ENCODE measurements at regions not wholly inside any gene's neighbourhood (a gene's known extent, or its start where the extent isn't known, plus 50 kb on each side); places are given as distances from the start of the nearest gene placed in this dataset.

DNA sequence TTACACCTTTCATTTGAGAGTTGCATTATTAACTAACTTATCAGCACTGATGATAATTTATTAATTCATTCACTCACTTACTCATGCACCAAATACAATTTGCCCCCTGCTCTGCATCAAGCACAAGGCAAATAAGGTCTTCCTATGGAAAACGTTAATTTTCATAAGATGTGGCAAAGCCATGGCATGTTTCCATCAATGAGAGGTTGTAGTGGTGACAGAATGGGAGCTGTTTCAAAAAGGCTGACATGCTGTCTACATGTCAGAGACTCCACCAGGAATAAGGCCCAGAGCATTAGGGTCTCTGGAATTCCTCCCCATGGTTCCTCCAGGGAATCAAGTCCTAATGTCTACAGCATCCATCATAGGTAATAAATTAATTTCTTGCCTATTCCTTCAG, 978.8 kb downstream of the TMEM182 start:
- DNase-seq = no peak
- no peaks in the 10 kb centered on the region for H3K36me3 Mint-ChIP-seq (ENCODE audit: unreplicated experiment)

GRCh38 chr2:103743195-103743594, 981.4 kb downstream of the TMEM182 start:
- Mint-ChIP-seq H3K4me3 (ENCODE audit: unreplicated experiment) (no peak overlapping the region), H3K36me3 (ENCODE audit: unreplicated experiment) (no peaks in the 10 kb centered on the region), H3K4me1 (ENCODE audit: low read depth, unreplicated experiment) (no peaks in the 10 kb centered on the region), H3K9me3 (ENCODE audit: unreplicated experiment) (peaks cover 2% of the 10 kb centered on the region), H3K27me3 (ENCODE audit: unreplicated experiment) (no peaks in the 10 kb centered on the region), H3K27ac (ENCODE audit: unreplicated experiment) (no peak overlapping the region)
- no peak for TF ChIP-seq CTCF (IDR thresholded peaks at IDR 0.05; ENCODE audit: partially characterized antibody, unreplicated experiment)
- no peak for DNase-seq

More for the DNA sequence above, 978.8 kb downstream of the TMEM182 start:
- TF ChIP-seq CTCF (IDR thresholded peaks at IDR 0.05; ENCODE audit: partially characterized antibody, unreplicated experiment) = no peak
- Mint-ChIP-seq H3K4me3 (ENCODE audit: unreplicated experiment) (no peak overlapping the region), H3K27ac (ENCODE audit: unreplicated experiment) (no peak overlapping the region), H3K27me3 (ENCODE audit: unreplicated experiment) (no peaks in the 10 kb centered on the region), H3K4me1 (ENCODE audit: low read depth, unreplicated experiment) (no peaks in the 10 kb centered on the region), H3K9me3 (ENCODE audit: unreplicated experiment) (no peaks in the 10 kb centered on the region)

DNA sequence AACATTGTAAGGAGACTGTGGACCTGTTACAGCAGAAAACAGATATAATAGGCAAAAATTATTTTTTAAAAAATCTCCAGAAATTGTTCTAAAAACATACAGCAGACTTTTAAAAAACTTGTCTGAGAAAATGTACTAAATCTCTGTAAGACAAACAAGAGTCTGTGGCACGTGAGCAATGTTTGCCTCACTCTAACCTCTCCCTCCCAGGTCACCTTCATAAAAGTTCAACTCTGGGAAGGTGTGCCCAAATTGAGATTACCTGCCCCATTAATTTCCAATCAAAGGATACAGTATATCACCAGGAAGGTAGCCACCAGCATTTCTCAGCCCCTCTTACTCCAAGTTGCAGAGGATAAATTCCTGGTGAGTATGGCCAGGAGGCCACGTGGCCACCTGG, 992.7 kb downstream of the TMEM182 start:
- TF ChIP-seq CTCF (IDR thresholded peaks at IDR 0.05; ENCODE audit: partially characterized antibody, unreplicated experiment) = no peak
- Mint-ChIP-seq H3K36me3 (ENCODE audit: unreplicated experiment) (no peaks in the 10 kb centered on the region), H3K4me1 (ENCODE audit: low read depth, unreplicated experiment) (no peaks in the 10 kb centered on the region), H3K27me3 (ENCODE audit: unreplicated experiment) (no peaks in the 10 kb centered on the region), H3K4me3 (ENCODE audit: unreplicated experiment) (no peak overlapping the region), H3K9me3 (ENCODE audit: unreplicated experiment) (no peaks in the 10 kb centered on the region), H3K27ac (ENCODE audit: unreplicated experiment) (no peak overlapping the region)
- no peak for DNase-seq

- Mint-ChIP-seq H3K9me3 (ENCODE audit: unreplicated experiment) (no peaks in the 10 kb centered on the region), H3K36me3 (ENCODE audit: unreplicated experiment) (no peaks in the 10 kb centered on the region), H3K4me1 (ENCODE audit: low read depth, unreplicated experiment) (peaks cover 3% of the 10 kb centered on the region), H3K27me3 (ENCODE audit: unreplicated experiment) (peaks cover 2% of the 10 kb centered on the region), H3K4me3 (ENCODE audit: unreplicated experiment) (no peak overlapping the region), H3K27ac (ENCODE audit: unreplicated experiment) (no peak overlapping the region)
- no peak for DNase-seq
- TF ChIP-seq CTCF (IDR thresholded peaks at IDR 0.05; ENCODE audit: partially characterized antibody, unreplicated experiment) = no peak
Measured at GRCh38 chr2:103773884-103774283, 1012.1 kb downstream of the TMEM182 start.

GRCh38 chr2:103780088-103780702, 1018.4 kb downstream of the TMEM182 start:
- H3K27ac Mint-ChIP-seq (ENCODE audit: unreplicated experiment) = no peak overlapping the region
- H3K36me3 Mint-ChIP-seq (ENCODE audit: unreplicated experiment) = no peaks in the 10 kb centered on the region
- H3K27me3 Mint-ChIP-seq (ENCODE audit: unreplicated experiment) = peaks cover 4% of the 10 kb centered on the region
- no peak for TF ChIP-seq CTCF (IDR thresholded peaks at IDR 0.05; ENCODE audit: partially characterized antibody, unreplicated experiment)
- H3K4me3 Mint-ChIP-seq (ENCODE audit: unreplicated experiment) = no peak overlapping the region
- no peaks in the 10 kb centered on the region for H3K9me3 Mint-ChIP-seq (ENCODE audit: unreplicated experiment)
- DNase-seq = no peak
- H3K4me1 Mint-ChIP-seq (ENCODE audit: low read depth, unreplicated experiment) = peaks cover 3% of the 10 kb centered on the region

Measured in glutamatergic neuron (in vitro differentiated cells).